Activated CD4-positive, alpha-beta T cell treated with anti-CD3 and anti-CD28 coated beads for 36 hours (primary cell): ENCODE measurements at regions not wholly inside any gene's neighbourhood (a gene's known extent, or its start where the extent isn't known, plus 50 kb on each side); places are given as distances from the start of the nearest gene placed in this dataset.

ENCODE experiments used
- ATAC-seq: fragments of 200-7000 bp; cut with Tn5 transposase; one replicate; pipeline ENCODE4 v1.10.0; 2021; ENCODE audit warnings: mild to moderate bottlenecking, moderate library complexity
- CTCF ChIA-PET: fragments of 350-600 bp; sonication (Branson Sonifier 250); formaldehyde crosslinking; loops from one replicate; lab custom pipeline; 2021; ENCODE audit warnings: antibody characterized with exemption; lab: Charles Lee
- POLR2A ChIA-PET: fragments of 350-600 bp; sonication (Branson Sonifier 250); formaldehyde crosslinking; loops from one replicate; lab custom pipeline; 2021; ENCODE audit warnings: antibody characterized with exemption, inconsistent platforms; lab: Charles Lee
- DNase-seq: peaks from one replicate; pipeline ENCODE4 v3.0.0-alpha.2; 2020
- H3K27ac Mint-ChIP-seq: one replicate; pipeline ENCODE4 v1.8.0; 2021; ENCODE audit warnings: mixed read lengths
- H3K27me3 Mint-ChIP-seq: one replicate; pipeline ENCODE4 v1.8.0; 2021; ENCODE audit warnings: mixed read lengths
- H3K36me3 Mint-ChIP-seq: one replicate; pipeline ENCODE4 v1.8.0; 2021; ENCODE audit warnings: low read depth, mixed read lengths
- H3K4me1 Mint-ChIP-seq: one replicate; pipeline ENCODE4 v1.8.0; 2021; ENCODE audit warnings: mixed read lengths
- H3K4me3 Mint-ChIP-seq: one replicate; pipeline ENCODE4 v1.8.0; 2021; ENCODE audit warnings: mild to moderate bottlenecking, moderate library complexity, mixed read lengths
- H3K9me3 Mint-ChIP-seq: one replicate; pipeline ENCODE4 v1.8.0; 2021; ENCODE audit warnings: low read depth, mixed read lengths
- intact Hi-C, 2 experiments: fragments of 100-400 bp; cut with DNase I in 1 of 2; cut with micrococcal nuclease in 1 of 2; formaldehyde crosslinking; loops; one replicate each; pipeline versions ENCODE4 v1.14.2 to v1.15.1; 2022 to 2024; cut with DNase I, micrococcal nuclease

- Mint-ChIP-seq H3K27ac (no peak overlapping the region), H3K4me3 (no peak overlapping the region), H3K4me1 (no peaks in the 10 kb centered on the region), H3K9me3 (no peaks in the 10 kb centered on the region), H3K27me3 (peaks cover 14% of the 10 kb centered on the region), H3K36me3 (no peaks in the 10 kb centered on the region)
- intact Hi-C loops: no loop called here
- ChIA-PET CTCF (interaction anchor here (1.4 kb wide), 1 partner anchor 33 kb away, joined by 3 read pairs; no protein-coding TSS in a partner anchor), POLR2A (no interaction called here)
- no peak for ATAC-seq
- no peak for DNase-seq
These were observed 65.2 kb upstream of the SNTG2 start for GRCh38 chr2:885230-886071.

DNA sequence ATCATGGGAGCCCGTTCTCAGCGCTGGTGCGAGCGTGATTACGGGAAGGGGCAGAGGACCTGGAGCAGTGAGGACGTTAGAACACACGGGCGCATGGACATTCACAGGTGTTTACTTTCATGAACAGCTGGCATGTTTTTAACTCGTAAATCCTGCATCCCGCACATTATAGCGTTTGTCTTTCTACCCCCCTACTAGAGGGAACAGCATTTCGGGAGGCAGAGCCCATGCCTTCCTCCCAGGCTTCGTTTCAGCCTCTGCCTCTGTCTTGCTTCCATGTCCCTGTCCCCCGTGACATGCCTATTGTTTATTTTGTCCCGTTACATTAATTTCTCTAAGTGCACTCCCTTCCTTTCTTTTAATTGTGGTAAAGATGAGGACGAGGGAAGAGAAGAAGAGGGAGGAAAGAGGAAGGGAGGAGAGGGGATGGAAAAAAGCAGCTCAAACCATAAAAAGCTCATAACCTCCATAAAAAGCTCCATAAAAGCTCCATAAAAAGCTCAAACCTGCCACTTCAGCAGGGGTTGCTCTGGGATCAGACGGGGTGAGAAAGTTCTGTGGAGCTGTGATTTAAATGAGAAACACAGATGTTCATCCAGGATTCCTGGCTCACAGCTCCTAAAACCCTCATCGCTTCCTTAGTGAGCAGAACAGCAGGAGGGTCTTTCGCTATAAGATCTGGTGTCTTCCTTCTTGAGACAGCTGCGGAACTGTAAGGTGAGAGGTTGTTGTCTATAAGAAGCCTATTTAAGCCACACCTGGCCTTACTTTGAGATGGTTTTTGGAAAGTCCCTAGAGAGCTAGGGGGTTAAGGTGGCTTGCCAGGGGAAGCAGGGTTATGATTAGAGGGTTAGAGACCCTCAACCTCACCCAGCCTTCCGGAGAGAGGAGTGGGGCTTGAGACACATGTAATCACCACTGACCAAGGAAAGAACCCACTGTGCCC lies 66.6 kb upstream of the SNTG2 start:
- Mint-ChIP-seq H3K27ac (no peak overlapping the region), H3K27me3 (peaks cover 9% of the 10 kb centered on the region), H3K9me3 (no peaks in the 10 kb centered on the region), H3K4me1 (no peaks in the 10 kb centered on the region), H3K4me3 (no peak overlapping the region), H3K36me3 (no peaks in the 10 kb centered on the region)
- POLR2A ChIA-PET: no interaction called here
- CTCF ChIA-PET: interaction anchor here (0.6 to 1.4 kb wide), 2 partner anchors 32 to 38 kb away, joined by 3 read pairs; no protein-coding TSS in a partner anchor
- DNase-seq: no peak
- no peak for ATAC-seq
- intact Hi-C loops: no loop called here

DNA sequence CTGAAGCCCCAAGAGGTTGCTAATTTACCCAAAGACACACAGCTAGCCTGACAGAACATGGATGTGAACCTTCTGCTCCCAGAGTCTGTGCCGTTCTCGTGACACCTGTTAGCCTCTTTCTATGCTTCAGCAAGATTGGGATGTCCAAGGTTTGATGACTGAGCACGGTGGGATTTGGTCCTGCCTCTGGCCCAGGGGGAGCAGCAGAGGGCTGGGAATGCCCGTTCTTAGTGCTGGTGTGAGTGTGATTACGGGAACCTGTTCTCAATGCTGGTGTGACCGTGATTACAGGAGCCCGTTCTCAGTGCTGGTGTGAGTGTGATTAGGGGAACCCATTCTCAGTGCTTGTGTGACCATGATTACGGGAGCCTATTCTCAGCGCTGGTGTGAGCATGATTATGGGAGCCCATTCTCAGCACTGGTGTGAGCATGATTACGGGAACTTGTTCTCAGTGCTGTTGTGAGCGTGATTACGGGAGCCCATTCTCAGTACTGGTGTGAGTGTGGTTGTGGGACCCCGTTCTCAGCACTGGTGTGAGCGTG lies 67.3 kb upstream of the SNTG2 start:
- no peak overlapping the region for H3K27ac Mint-ChIP-seq
- ATAC-seq: no peak
- no peaks in the 10 kb centered on the region for H3K9me3 Mint-ChIP-seq
- H3K4me3 Mint-ChIP-seq: no peak overlapping the region
- H3K4me1 Mint-ChIP-seq: no peaks in the 10 kb centered on the region
- no peaks in the 10 kb centered on the region for H3K36me3 Mint-ChIP-seq
- CTCF ChIA-PET: no interaction called here
- no peak for DNase-seq
- POLR2A ChIA-PET: no interaction called here
- intact Hi-C loops: no loop called here
- H3K27me3 Mint-ChIP-seq: peaks cover 9% of the 10 kb centered on the region

DNA sequence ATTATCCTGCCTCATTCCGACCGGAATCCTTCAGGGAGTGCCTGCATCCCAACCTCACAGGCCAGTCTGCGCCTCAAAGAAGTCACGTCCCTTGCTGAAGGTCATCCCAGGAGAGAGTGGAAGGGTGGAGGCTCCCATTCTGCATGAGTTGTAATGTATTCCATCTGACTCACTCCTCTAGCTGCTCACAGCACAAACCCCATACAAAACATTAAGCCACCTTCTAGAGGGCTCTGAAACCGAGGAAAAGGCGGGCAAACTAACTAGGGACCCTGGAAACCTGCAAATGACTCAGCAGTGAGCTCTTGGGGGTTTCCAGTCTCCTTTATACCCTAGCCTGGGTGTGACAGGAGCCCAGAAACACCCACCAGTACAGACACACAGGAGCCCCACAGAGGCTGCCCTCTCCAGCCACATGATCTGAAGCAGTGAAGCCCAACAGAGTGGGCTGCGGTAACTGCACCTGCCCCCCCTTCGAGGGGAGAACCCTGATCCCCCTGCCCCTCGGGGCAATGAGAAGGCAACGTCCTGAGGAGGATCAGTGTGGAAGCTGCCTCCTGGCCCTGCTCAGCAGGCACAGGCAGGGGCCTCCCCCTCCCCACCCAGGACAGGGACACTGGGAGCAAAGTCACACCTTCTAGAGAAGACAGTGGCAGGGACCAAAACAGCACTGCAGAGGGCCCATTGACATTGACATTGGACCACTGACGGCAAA lies 69.3 kb upstream of the SNTG2 start:
- Mint-ChIP-seq H3K4me3 (no peak overlapping the region), H3K27me3 (peaks cover 8% of the 10 kb centered on the region), H3K9me3 (no peaks in the 10 kb centered on the region), H3K4me1 (no peaks in the 10 kb centered on the region), H3K27ac (no peak overlapping the region), H3K36me3 (no peaks in the 10 kb centered on the region)
- ChIA-PET CTCF (no interaction called here), POLR2A (no interaction called here)
- intact Hi-C loops: no loop called here
- DNase-seq (no peak), ATAC-seq (no peak)

- no peak for ATAC-seq
- intact Hi-C loops: no loop called here
These were observed 70.3 kb upstream of the SNTG2 start for GRCh38 chr2:880201-880970.

GRCh38 chr2:879540-879939 lies 71.1 kb upstream of the SNTG2 start:
- no peak overlapping the region for H3K27ac Mint-ChIP-seq
- CTCF ChIA-PET: interaction anchor here (0.7 kb wide), 1 partner anchor 608 kb away, joined by 3 read pairs; no protein-coding TSS in a partner anchor
- no peak for ATAC-seq

More at GRCh38 chr2:880201-880970, 70.3 kb upstream of the SNTG2 start:
- Mint-ChIP-seq H3K4me1 (no peaks in the 10 kb centered on the region), H3K27me3 (peaks cover 6% of the 10 kb centered on the region), H3K4me3 (no peak overlapping the region), H3K9me3 (no peaks in the 10 kb centered on the region), H3K36me3 (no peaks in the 10 kb centered on the region), H3K27ac (no peak overlapping the region)
- POLR2A ChIA-PET: no interaction called here
- DNase-seq: no peak
- CTCF ChIA-PET: interaction anchor here (0.7 kb wide), 1 partner anchor 607 kb away, joined by 3 read pairs; no protein-coding TSS in a partner anchor

GRCh38 chr2:878245-878930 lies 72.3 kb upstream of the SNTG2 start:
- ChIA-PET POLR2A (no interaction called here), CTCF (no interaction called here)
- Mint-ChIP-seq H3K4me3 (no peak overlapping the region), H3K36me3 (no peaks in the 10 kb centered on the region), H3K9me3 (no peaks in the 10 kb centered on the region), H3K4me1 (no peaks in the 10 kb centered on the region), H3K27ac (no peak overlapping the region), H3K27me3 (no peaks in the 10 kb centered on the region)
- no peak for DNase-seq
- ATAC-seq: no peak
- intact Hi-C loops: no loop called here

More at GRCh38 chr2:879540-879939, 71.1 kb upstream of the SNTG2 start:
- Mint-ChIP-seq H3K4me3 (no peak overlapping the region), H3K4me1 (no peaks in the 10 kb centered on the region), H3K9me3 (no peaks in the 10 kb centered on the region), H3K36me3 (no peaks in the 10 kb centered on the region), H3K27me3 (peaks cover 3% of the 10 kb centered on the region)
- no peak for DNase-seq
- POLR2A ChIA-PET: no interaction called here
- intact Hi-C loops: no loop called here

- no peaks in the 10 kb centered on the region for H3K36me3 Mint-ChIP-seq
- intact Hi-C loops: no loop called here
- POLR2A ChIA-PET: no interaction called here
These were observed 72.9 kb upstream of the SNTG2 start for GRCh38 chr2:877747-878146.

DNA sequence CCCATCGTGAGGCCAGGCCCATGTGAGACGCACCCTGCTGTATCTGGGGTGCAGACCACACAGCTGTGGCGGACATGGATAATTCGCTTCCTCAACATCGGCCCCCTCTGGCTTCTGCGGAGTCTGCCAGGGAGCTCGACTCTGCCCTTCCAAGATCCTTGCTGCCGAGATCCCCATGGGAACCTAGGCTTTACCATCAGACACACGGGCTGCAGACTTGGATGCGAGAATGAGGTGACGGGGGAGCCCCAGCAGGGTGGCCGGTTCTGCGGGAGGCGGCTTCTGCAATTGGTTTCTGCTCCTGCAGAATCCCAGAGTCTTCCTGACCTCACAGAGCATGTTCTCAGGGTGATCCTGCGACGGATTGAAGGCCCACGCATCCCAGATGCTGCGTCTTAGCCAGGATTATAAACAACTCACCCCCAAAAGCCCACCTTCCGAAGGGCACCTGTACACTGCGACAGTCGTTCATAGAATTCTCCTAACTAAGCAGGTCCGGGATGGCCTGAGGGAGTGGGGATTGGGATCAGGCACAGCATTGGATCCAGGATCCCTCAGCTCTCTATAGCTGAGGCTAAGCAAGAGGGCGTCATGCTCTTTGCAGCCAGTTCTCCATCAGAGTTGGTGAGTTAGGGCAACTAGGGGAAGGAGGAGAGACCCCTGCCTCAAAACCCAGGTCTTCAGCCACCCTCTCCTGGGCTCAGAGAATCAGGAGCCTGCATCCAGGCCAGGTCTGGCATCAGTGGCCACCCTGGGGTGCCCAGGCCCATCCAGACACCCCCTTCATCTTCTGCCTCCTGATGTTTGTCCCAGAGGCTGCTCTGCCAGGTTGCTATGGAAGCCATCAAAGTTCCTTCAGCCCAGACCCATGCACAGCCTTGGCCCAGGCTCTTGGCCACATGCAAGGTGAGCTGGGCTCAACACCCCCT lies 74.7 kb upstream of the SNTG2 start:
- H3K4me1 Mint-ChIP-seq: no peaks in the 10 kb centered on the region
- no peak for DNase-seq
- intact Hi-C loops: no loop called here
- H3K27ac Mint-ChIP-seq: no peak overlapping the region
- no peaks in the 10 kb centered on the region for H3K36me3 Mint-ChIP-seq
- H3K27me3 Mint-ChIP-seq: peaks cover 4% of the 10 kb centered on the region
- no peak for ATAC-seq
- H3K9me3 Mint-ChIP-seq: no peaks in the 10 kb centered on the region
- H3K4me3 Mint-ChIP-seq: no peak overlapping the region
- ChIA-PET CTCF (interaction anchor here (0.6 kb wide), 1 partner anchor 425 kb away, joined by 3 read pairs; no protein-coding TSS in a partner anchor), POLR2A (no interaction called here)

More at GRCh38 chr2:877747-878146, 72.9 kb upstream of the SNTG2 start:
- Mint-ChIP-seq H3K27me3 (no peaks in the 10 kb centered on the region), H3K4me3 (no peak overlapping the region), H3K4me1 (no peaks in the 10 kb centered on the region), H3K27ac (no peak overlapping the region), H3K9me3 (no peaks in the 10 kb centered on the region)
- ATAC-seq (no peak), DNase-seq (no peak)
- CTCF ChIA-PET: no interaction called here
